Kidney tubule cell (primary cell): ENCODE measurements at regions not wholly inside any gene's neighbourhood (a gene's known extent, or its start where the extent isn't known, plus 50 kb on each side); places are given as distances from the start of the nearest gene placed in this dataset.
"Not testable (repeated sequence)": the region's sequence is repeated elsewhere in the genome, so short reads cannot be mapped to it uniquely, and the experiment has no call there.

Experiments used
- DNase-seq: peaks from one replicate; pipeline ENCODE4 v3.0.0-alpha.2; 2018; ENCODE audit warnings: low spot score

- no peak for DNase-seq
These were observed 66.5 kb downstream of the DMP1 start for GRCh38 chr4:87716371-87717265.

GRCh38 chr4:87717276-87718031, 67.4 kb downstream of the DMP1 start:
- no peak for DNase-seq

- DNase-seq: no peak
These were observed 68.2 kb downstream of the DMP1 start for GRCh38 chr4:87718217-87718835.

GRCh38 chr4:87720094-87720691, 70.1 kb downstream of the DMP1 start:
- no peak for DNase-seq

GRCh38 chr4:87725287-87725686, 74.1 kb upstream of the IBSP start:
- not testable (repeated sequence) for DNase-seq

GRCh38 chr4:87732033-87732765, 67.2 kb upstream of the IBSP start:
- DNase-seq: no peak

- no peak for DNase-seq
These were observed 65.3 kb upstream of the IBSP start for GRCh38 chr4:87734084-87734483.

GRCh38 chr4:87734936-87735335, 64.4 kb upstream of the IBSP start:
- peak; percentile 87 for DNase-seq

GRCh38 chr4:87738483-87738882, 60.9 kb upstream of the IBSP start:
- DNase-seq: peak; percentile 4

- DNase-seq: no peak
These were observed 59.9 kb upstream of the IBSP start for GRCh38 chr4:87739494-87739893.

- no peak for DNase-seq
These were observed 54.1 kb upstream of the IBSP start for GRCh38 chr4:87745064-87745807.

GRCh38 chr4:87746001-87746400, 53.4 kb upstream of the IBSP start:
- DNase-seq: no peak
